NAMALWA (cell line): ENCODE measurements at regions not wholly inside any gene's neighbourhood (a gene's known extent, or its start where the extent isn't known, plus 50 kb on each side); places are given as distances from the start of the nearest gene placed in this dataset.

Experiments
- DNase-seq: peaks from one replicate; pipeline ENCODE4 v3.0.0-alpha.2; 2015; ENCODE audit warnings: low spot score

DNA sequence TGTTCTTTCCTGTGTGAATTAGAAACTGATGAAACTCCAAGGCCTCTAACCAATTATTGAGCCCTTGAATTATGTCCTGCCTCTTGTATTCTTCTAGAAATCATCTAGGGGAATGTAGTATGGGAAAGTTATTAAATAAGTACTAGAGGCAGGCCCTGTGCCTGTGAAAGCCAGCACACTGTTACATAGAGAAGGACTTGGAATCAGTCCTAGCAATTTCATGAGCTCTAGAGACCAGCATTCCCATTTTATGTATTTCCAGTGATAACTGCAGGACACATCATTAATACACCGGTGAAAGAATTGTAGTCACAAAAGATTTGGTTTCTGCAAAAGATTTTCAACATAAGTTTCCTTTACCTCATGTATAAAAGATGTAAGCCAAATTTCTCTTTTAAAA lies 168.5 kb upstream of the VLDLR start:
- no peak for DNase-seq

DNA sequence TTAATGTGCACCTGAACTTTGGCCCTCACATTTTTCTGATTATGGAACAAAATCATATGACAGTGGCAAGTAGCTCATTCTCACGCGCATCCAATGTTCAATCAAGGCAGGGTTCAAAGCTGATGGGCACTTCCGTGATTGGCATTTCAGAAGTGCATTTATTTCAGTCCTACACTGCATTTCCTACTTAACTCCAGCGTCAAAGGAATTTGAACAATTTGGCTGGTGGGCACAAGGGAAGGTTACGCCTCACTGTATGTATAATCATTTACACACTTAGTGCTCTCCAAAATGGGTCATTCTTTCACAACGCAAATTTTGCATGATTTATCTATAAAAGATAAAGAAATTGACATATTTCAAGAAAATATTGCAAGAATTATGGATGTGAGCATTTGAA lies 167.9 kb upstream of the VLDLR start:
- no peak for DNase-seq

DNA sequence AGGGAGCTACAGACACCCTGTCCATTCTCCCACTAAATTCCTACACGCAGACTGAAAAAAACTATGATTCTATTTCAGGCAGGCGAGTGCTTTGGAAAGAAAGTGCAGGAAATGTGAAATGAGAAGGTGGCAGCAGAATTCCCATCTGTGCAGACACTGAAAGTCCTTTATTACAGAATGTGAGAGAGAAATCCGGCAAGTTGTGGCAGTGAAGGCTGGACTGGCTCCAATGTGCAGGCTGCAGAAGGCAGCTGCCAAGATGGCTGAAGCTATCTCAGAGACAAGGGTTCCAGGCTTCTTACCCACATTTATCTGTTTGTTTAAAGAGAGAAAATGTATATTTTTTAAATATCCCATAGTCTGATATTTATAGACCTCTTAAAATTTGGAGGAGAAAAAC lies 161.8 kb upstream of the VLDLR start:
- no peak for DNase-seq

DNA sequence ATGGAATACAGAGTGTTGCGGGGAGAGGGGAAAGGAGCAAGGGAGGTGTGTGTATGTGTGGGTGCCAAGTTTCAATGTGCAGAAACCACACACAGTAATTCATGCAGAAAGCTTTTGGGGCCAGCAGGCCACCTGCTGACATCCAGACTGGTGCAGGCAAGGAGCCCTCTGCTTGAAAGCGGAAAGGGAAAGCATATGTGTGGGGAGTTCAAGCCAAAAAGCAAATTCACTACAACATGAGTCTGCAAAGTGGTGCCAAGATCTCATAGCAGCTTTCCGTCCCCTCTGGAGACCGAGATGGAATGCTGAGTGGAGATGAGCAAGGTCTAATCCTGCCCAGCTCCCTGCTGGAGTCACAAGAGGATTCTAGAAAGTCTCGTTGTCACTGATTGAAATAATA lies 159.7 kb upstream of the VLDLR start:
- DNase-seq: peak; percentile 36

DNA sequence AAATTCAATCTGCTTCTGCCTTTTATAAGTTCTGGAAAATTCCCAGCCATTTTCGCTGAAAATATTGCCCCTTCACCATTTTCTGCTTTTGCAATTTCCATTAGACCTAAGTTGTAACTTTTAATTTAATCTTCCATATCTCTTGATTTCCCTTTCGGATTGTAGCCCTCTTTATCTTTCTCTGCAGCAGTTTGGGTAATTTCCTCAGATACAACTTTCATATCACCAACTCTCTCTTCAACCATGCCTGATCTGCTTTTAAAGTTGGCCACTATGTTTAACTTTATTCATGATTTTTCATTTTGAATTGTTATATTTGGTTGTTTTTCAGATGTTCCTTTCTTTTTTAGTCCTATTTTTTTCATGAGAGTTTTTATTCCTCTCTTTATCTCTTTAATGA lies 157.0 kb upstream of the VLDLR start:
- no peak for DNase-seq

DNA sequence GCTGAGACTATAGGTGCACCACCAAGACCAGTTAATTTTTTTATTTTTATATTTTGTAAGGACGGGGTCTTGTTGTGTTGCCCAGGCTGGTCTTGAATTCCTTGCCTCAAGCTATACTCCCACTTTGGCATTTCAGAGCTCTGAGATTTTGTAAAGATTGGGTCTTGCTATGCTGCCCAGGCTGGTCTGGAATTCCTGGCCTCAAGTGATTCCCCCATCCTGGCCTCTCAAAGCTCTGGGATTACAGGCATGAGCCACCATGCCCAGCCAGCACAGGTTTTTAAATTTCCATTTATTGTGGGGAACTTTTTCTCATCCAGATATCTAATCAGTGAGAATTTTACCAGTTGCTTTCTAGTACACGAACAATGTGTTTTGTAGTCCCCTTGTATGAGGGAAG lies 156.1 kb upstream of the VLDLR start:
- DNase-seq: no peak

DNA sequence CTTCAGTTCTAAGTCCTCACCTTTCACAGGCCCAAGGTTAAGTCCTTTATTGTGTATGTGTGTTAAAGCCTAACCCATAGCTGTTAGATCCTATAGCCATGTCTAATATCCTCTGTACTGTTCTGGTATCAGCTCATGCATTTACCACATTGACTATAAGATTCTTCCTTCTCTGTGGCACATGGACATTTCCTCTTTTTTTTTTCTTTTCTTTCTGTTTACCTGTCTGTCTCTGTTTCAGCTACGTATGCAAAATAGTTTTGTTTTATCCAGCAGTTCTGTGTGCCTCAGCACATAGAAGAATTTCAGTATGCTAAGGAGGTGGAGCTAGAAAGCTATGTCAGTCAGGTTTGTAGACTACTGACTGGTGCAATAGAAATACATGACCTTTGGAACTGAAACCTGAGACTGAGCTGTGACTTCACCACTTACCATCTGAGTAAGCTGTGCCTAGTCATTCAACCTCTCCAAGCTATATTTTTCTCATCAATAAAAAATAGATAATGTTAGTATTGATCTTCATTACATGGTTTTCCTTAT lies 155.6 kb upstream of the VLDLR start:
- DNase-seq: peak; percentile 15

DNA sequence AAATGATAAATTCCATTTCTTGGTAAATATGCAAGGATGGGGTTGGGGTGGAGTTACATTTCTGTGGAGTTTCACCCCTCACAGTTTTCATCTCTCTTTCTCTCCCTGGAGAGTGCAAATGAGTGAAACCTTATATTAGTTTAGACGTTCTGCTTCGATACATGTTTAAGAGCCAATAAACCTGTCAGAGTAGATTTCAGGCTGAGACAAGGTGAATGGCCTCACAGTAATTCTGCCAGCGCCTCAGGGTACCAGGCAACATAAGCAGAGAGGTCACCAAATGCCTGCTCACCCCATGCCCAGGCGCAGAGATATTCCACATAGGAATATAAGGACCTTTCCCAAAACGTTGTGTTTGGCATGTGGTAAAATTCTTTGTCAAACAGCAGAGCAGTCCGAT lies 154.9 kb upstream of the VLDLR start:
- DNase-seq: no peak

DNA sequence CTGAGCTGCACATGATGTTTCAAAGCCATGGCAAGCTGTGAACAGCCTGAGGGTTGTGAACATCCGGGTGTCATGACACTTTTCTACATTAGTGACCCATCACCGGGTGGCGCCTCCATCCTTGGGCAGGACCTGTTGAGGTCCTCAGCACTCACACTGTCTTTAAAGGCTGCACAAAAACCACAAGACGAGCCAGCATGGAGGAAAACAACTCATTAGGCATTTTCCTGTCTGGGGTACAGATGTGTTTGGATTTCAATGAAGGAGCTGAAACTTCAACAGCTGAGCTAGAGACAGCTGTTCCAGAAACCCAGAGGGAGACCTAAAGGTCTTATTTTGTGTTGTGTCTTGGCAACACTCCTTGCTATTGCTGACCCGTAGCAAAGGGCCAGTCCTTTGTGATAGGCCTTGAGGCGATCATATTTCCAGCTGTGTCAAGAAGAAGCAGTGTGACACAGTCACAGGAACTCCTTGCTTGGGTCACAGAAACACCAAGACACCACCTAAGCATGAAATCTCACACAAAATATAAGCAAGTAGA lies 151.8 kb upstream of the VLDLR start:
- DNase-seq: peak; percentile 71

DNA sequence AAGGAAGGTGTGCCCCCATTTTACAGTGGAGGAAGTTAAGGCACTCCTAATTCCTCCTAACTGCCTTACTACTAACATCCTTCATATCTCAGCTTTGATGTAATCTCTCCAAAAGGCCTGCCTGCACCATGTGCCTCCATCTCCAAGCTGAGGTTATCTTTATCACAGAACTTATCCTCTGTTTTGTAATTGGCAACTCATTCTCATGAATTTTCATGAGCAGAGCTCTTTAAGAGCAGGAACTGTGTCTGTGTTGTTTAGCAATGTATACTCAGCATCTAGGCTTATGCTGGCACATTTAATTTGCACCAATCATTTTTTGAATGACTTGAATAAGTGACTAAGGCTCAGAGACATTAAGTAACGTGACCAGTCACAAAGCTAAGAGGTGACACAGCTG lies 147.9 kb upstream of the VLDLR start:
- no peak for DNase-seq

DNA sequence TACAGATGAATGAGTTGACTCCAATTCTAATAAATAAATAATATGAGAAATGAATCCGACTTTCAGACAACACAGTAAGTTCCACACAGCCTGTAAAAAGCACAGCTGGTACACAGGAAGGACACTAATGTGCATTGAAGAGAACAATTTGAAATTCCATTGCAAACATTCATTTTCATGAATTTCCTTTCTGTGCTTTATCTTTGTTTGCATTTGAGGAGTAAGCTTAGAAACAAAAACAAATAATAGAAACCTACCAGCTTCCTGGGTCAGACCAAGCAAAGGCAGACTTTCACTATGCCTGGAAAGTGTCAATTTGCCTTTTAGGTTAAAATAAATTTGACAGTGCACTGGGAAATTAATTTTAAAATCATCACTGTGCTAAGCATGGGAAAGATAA lies 143.8 kb upstream of the VLDLR start:
- DNase-seq: no peak

DNA sequence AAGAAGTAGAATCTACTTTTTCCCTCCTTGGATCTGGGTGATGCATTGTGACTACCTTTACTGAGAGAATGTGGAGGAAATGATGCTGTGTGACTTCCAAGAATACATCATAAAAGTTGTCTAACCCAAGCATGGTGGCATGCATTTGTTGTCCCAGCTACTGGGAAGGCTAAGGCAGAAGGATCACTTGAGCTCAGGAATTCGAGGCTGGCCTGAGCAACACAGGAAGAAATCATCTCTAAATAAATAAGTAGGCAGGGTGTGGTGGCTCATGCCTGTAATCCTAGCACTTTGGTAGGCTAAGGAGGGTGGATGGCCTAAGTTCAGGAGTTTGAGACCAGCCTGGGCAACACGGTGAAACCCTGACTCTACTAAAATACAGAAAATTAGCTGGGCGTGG lies 143.2 kb upstream of the VLDLR start:
- no peak for DNase-seq

DNA sequence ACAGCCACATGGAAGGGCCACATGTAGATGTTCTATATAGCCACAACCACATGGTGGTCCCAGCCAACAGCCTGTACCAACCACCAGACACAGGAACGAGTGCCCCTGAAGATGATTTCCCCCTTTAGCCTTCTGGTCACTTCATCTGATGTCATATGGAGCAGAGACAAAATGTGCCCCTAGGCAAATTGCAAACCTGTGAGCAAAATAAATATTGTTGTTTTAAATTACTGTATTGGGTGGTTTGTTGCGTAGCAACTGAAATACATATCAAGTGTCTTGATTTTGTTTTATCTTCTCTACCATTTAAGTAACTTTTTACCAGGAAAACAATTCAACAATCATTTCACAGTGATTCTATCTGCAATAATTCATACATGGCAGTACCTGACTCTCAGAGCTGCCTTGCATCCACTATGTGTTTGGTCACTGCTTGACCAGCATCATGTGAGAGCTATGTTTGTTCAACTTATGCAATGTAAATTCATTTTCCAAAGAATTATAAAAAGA lies 142.5 kb upstream of the VLDLR start:
- DNase-seq: no peak

DNA sequence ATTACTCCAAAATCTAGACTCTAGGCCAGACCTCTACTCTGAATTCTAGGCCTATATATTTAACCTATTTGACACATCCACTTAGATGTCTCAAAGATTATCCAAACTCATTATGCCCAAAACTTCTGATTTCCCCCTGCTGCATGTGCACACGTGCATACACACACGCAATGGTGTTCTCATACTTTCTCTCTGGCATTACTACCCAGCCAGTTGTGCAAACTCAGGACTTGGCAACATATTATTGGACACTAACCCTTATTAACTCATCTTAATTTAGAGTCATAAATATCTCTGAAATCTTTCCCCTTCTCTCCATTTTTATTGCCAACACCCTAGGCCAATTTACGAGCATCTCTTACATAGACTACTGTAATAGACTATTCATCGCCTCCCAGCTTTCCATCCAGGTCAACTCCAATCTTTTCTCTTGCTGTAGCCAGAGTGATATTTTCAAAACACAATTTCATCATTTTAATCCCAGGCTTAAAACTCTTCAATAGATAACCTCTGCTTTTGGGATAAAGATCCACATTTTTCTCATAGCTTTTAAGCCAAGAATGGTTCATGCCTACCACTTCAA lies 141.2 kb upstream of the VLDLR start:
- no peak for DNase-seq

DNA sequence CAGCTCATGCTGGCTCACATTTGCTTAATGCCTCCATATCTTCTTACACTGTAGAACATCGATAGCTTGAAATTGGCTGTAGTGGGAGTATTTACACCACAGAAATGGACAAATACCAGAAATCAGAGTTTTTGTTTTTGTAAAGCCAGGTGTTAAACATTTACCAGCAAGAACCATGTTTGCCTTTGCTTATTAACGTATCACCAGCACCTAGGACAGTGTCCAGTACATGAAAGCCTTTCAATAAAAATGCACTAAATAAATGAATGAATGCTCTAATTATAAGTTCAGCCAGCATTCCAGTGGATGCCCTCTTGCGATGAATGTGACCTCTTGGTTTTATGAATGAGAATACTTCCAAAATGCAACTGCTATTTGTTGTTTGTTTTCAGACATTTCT lies 140.4 kb upstream of the VLDLR start:
- DNase-seq: no peak

DNA sequence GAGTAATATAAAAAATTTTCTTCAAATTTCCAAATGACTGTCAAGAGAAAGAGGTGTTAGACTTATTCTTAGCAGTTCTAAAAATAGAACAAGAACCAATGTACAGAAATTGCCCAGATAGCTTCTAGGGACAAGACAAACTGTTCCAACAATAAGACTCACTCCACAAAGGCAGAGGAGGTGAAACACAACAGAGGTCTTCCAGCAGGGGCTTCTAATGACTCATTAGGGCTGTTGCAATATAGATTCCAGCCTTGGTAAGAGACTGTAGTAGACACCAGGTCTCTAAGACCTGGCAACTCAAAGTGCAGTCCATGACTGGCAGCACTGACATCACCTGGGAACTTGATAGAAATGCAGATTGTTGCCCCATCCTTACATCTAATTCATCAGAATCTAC lies 134.6 kb upstream of the VLDLR start:
- no peak for DNase-seq

DNA sequence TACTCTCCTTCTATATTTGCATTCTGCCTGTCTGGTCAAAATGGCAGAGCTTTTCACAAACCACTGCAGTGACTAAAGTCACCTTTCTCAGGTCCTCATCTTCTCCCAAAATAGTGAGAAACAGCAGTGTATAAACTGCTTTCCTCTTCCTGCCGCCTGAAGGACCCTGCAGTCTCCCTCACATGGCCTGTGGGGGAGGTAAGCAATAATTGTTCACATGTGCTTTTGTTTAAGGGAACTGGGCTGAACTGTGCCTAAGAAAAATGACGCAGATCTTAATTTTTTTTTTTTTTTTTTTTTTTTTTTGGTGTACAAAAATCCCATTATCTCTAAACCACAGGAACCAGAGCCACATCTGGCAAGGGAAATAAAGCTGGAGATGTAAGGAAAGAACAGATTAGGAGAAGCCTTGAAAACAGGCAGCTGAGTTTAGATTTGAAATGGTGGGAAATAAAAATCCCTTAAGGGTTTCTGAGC lies 131.7 kb upstream of the VLDLR start:
- DNase-seq: no peak

DNA sequence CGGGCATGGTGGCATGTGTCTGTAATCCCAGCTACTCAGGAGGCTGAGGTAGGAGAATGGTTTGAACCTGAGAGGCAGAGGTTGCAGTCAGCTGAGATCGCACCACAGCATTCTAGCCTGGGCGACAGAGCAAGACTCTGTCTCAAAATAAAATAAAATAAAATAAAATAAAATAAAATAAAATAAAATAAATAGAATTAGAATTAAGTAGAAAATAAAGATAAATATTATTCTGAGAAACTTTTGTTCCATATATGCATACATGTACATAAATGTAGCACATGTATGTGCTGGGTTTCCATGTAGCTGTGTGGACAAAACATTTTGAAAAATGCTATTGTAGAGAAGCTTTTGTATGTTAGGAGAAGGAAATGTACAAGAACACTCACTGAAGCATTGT lies 129.4 kb upstream of the VLDLR start:
- DNase-seq: no peak

DNA sequence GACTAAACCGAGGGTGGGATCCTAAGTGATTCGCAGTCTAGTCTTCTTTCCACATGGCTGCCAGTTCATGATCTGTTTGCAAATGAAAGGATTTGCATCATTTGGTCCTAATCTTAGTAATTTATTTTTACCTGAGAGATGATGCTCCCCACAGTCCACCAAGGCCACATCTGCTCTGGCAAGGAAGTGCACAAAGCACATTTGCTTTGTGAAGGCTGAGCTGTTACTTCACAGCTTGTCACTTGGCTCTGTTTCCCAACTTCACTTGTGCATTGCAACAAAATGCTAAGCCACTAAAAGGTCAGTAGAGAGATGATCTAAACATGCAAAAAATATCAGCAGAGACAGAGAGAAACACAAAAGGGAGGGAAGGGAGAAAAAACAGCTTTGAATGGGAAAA lies 128.5 kb upstream of the VLDLR start:
- DNase-seq: peak; percentile 15

DNA sequence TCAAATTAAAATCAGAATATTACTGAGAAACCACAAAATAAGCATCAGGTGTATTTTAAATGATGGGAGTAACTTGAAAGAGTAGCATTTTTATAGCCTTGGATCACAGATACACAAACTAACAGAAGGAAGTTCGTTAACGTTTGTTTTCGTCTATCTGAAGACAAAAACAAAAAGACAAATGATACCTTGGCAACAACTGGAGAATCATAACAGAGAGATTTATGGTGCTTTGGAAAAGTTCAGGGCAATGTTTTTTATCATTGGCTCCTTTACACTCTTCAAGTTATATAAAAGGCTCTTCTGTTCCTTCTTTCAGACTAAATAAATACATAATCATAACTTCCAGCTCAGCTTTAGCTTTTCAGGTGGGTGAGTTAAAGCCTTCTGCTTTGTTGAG lies 128.1 kb upstream of the VLDLR start:
- no peak for DNase-seq

DNA sequence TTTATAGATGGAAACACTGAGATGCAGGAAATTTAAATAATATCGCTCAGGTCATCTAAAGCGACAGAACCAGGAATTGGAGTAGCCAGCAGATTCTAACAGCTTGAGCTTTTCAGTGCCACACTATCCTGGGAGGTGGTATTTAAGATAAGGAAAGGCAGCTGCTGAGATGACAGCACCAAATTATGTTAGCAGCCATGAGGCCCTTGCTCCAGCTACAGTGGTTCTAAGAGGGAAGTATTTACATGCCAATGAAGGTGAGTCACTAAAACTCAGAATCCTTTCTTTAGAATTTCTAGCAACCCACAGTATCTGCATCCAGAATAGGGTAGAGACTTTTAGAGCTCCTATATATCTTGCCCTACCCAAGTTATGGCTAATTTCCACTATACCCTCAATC lies 127.0 kb upstream of the VLDLR start:
- no peak for DNase-seq

DNA sequence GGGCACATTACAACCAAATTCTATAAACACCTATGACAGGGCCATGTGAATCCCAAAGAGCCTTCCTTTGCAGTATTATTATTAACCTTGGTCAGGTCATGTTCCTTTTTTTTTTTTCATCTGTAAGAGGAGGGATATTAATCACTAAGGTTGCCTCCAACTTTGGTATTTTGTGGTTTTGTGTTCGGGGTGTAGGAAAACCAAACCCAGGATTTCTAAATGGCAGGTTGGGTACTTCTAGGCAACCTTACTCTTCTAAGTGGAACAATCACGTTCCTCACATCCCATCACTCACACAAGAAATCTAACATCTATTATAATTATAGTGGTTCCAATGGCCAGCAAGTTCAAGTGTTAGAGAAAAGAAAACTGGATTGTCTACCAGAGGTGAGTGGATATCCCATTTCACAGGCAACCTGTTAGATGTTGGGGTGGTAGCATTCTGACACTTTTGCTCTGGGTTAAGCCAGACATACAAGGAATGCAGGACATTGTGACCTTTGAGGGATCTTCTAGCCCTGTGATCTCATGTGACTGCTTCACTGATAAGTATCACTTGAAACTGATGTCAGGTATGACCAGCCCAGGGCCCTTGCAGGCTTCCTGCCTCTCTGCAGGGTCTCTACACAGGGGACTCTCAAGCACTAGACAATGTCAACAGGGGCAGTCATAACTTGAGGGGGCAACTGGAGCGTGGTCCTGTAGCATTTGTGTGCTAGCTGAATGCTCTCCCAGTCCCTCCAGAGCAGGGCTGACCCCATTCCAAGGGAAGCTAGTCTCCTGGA lies 126.2 kb upstream of the VLDLR start:
- DNase-seq: no peak

DNA sequence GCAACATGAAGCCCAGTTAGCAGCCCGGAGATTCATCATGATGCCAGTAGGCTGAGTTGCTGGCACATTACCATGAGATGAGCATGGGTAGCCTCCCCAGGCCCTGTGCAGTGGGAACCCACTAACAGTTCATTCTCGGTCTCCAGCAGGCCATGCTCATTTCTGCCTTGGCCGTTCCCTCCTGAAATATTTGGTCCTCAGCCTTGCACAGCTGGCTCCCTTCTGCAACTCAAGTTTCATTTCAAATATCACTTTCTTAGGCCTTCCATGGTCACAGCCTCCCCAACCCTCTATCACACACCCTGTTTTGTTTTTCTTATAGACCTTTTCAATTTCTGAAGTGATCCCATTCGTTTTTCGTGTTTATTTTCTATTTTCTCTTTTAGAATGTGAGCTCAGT lies 125.4 kb upstream of the VLDLR start:
- DNase-seq: no peak
